ENCODE measurements at regions not wholly inside any gene's neighbourhood (a gene's known extent, or its start where the extent isn't known, plus 50 kb on each side); places are given as distances from the start of the nearest gene placed in this dataset.
"Not testable (repeated sequence)": the region's sequence is repeated elsewhere in the genome, so short reads cannot be mapped to it uniquely, and the experiment has no call there.

GRCh38 chr21:15472108-15473040 lies 257.4 kb upstream of the USP25 start:
- DNase-seq, result no peak

DNA sequence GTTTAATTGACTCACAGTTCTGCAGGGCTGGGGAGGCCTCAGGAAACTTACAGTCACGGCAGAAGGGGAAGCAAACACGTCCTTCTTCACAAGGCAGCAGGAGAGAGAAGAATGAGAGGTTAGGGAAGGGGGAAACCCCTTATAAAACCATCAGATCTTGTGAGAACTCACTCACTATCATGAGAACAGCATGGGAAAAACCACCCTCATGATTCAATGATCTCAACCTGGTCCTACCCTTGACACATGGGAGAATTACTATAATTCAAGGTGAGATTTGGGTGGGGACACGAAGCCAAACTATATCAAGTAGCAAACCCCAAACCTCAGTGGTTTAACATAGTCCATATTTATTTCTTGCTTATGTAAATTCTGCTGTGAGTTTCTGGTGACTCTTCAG lies 252.0 kb upstream of the USP25 start:
- DNase-seq, result not testable (repeated sequence)

- DNase-seq, result no peak
Measured at GRCh38 chr21:15480160-15480559, 249.6 kb upstream of the USP25 start.

DNA sequence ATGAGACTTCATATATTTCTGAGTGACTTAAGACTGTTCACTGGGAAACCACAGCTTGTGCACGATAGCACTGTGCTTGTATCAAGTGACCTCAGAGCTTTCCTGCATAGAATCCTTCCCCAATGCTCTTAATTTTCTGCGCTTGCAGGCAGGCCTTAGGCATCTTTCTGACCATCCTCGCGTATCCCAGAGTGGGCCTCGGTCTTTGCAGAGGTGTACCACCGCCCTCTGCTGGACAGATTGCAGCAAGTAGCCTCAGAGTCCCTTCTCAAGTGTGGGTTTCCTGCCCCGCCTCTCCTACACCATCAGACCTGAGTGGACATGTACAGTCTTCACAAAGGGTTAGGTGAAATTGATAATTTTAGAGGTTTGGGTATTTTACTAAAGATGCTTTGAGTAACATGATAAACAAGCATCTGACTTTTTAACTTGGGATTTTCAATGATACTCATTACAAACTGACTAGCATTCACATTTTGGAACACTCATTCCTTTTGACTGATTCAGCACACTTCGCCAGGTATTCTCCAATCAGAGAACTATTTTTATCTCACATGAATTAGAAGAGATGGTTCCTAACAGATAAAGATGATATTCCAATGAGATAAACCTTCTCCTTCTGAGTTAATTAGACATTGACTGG lies 246.5 kb upstream of the USP25 start:
- DNase-seq, result peak; percentile 88

GRCh38 chr21:15486460-15487195 lies 243.2 kb upstream of the USP25 start:
- no peak for DNase-seq

DNA sequence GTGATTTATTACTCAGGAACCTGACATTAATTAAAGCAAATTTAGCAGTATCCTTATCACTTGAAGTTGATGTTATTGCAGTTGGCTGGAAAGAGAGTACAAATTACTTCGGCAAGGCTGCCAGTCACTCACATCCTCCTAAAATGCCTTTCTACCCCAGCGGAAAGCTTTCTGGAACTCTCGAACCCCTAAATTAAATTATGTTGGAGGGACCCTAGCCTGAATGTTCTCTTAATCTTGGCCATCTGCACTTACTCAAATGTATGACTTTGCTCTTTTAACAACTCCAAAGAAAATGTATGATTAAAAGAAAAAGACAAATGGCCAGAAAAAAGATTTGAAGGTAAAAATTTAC lies 242.6 kb upstream of the USP25 start:
- peak; percentile 52 for DNase-seq

DNA sequence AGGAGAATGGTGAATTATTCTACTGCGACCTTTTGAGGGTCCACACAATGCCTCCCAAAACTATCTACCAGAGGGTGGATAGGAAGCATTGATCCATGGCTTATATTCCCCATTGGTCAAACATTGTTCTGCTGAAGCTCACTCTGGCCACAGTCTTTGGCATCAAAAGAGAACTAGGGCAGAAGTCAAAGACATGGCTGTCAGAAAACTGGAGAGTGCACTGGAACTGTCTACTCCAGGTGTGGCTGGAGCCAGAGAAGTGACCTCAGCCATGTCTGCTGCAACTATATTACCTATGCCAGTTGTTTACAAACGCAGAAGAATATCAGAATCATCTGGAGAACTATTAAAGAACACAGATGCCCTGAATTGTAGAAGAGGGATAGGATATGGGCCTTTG lies 238.7 kb upstream of the USP25 start:
- no peak for DNase-seq

DNA sequence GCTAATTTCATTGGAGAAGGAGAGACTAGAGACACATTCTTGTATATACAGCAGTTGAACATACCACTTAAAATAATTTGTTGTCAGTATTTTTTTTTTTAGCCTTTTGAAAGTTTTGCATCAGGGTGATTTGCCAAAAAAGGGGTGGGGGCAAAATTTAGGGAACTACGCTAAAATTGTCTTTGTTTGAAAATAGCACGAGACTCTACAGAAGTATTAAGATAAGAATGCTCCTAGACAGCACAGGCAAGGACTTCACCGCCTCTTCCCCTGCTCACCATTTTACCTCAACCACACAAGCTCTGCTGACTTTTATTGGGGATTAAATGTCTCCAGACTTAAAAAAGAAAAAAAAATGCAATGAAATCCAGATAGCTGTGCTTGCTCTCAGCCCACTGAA lies 236.1 kb upstream of the USP25 start:
- DNase-seq, result no peak

- DNase-seq, result no peak
Measured at GRCh38 chr21:15494481-15494880, 235.3 kb upstream of the USP25 start.

DNA sequence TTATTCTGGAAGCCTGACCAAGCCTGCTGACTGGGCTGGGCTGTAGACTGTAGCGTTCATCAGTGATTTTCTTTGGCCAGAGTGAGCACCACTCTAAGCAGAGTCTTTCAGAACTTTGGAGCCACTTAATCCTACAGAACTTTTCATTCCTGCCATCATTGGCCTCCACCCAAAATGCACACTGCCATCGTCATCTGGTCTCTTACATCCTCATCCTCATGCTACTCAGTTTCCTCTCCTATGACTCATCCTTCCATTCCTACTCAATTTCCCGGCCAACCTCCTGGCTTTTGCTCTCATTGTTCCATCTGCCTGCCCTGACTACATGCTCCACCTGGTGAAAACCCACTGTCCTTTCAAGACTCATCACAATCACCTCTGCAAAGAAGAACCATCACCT lies 233.8 kb upstream of the USP25 start:
- no peak for DNase-seq

- no peak for DNase-seq
Measured at GRCh38 chr21:15496911-15497310, 232.9 kb upstream of the USP25 start.

DNA sequence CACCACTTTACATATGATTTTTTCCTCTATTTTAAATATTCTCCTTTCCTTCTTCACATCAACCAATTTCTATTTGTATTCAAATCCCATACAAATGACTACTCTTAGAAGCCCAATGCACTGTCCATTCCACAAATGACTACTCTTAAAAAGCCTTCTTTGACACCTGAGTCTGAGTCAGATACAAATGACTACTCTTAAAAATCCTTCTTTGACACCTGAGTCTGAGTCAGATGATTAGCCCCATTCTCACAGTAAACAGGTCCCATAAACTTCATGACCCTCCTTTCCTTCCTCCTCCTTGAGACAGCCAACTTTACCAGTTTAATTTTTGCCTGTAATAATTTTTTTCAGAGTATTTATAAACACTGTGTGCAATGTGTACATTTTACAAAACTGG lies 231.3 kb upstream of the USP25 start:
- DNase-seq, result no peak

- DNase-seq, result no peak
Measured at GRCh38 chr21:15506086-15506485, 223.7 kb upstream of the USP25 start.

GRCh38 chr21:15508554-15508953 lies 221.2 kb upstream of the USP25 start:
- DNase-seq, result no peak

- no peak for DNase-seq
Measured at GRCh38 chr21:15514073-15514946, 215.5 kb upstream of the USP25 start.

DNA sequence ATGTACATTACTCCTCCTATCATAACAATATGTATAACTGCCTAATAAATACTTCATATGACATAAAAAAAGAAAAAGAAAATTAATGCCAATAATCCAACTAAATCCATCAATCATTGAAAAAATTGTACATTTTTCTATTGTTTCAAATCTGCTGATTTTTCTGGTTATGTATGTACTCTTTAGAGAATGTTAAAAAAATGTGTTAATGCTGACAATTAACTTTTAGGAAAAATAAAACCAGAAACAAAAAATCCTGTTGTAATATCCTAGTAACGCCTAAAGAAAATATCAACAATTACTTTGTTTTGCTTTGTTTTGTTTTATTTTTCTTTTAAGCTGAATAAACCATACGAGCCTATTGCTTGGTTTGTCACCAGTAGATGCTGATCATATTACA lies 213.9 kb upstream of the USP25 start:
- DNase-seq, result no peak

GRCh38 chr21:15517394-15517793 lies 212.4 kb upstream of the USP25 start:
- no peak for DNase-seq

GRCh38 chr21:15520811-15521643 lies 208.8 kb upstream of the USP25 start:
- no peak for DNase-seq

DNA sequence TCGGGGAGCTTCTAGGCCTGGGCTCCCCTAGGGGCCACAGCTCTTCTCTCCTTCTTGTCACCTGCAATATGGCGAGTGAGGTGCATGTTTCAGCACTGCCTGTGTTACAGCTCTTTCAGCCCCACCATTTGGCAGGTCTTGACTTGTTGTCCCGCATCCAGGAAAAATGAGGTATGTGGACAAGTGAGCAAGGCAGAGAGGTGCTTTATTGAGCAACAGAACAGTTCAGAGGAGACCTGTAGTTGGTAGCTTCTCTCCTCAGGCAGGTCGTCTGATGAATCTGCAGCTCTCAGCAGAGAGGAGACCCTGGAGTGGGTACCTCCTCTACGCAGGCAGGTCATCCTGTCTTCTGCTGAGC lies 208.2 kb upstream of the USP25 start:
- DNase-seq, result no peak

DNA sequence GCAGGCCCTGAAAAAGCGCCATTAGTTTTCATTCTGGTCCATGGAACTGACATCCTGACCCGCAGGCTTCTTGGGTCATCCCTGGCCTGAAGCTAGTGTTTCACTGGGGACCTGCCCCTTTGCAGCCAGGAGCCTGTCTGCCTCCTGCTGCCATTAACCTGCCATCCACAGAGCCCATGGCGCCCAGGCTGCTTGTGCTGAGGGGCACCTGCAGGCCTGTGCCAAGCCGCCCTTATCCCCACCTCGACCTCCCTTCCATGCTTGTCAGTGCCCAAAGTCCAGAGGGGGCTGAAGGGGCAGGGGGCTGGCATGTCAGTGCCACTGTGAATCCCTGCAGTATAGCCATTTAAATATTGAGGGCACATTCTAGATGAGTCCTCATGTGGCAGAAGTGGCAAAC lies 207.6 kb upstream of the USP25 start:
- DNase-seq, result no peak

- no peak for DNase-seq
Measured at GRCh38 chr21:15524855-15525254, 204.9 kb upstream of the USP25 start.

Measured in renal pelvis (tissue), 1 donor.